AG10803 (cell line): ENCODE measurements at regions not wholly inside any gene's neighbourhood (a gene's known extent, or its start where the extent isn't known, plus 50 kb on each side); places are given as distances from the start of the nearest gene placed in this dataset.
A peak's percentile ranks its signal among the peaks of the same experiment; 100 is the strongest.
"Not testable (repeated sequence)": the region's sequence is repeated elsewhere in the genome, so short reads cannot be mapped to it uniquely, and the experiment has no call there.

Source experiments
- DNase-seq: peaks from one replicate; pipeline ENCODE4 v3.0.0; 2010; ENCODE audit warnings: low read depth
- H3K4me3 ChIP-seq: 2 replicates; pipeline ENCODE4 v1.5.1; 2011; ENCODE audit warnings: mild to moderate bottlenecking, low read length, control low read depth
- CTCF ChIP-seq: conservative IDR thresholded peaks from 2 replicates; pipeline ENCODE4 v1.5.1; 2011; ENCODE audit warnings: mild to moderate bottlenecking, low read length, control low read depth, inconsistent platforms

GRCh38 chr16:86736502-86736901 is 158.2 kb downstream of the FOXL1 start:
- no peak for DNase-seq
- TF ChIP-seq CTCF, result no peak
- H3K4me3 ChIP-seq, result no peak overlapping the region

DNA sequence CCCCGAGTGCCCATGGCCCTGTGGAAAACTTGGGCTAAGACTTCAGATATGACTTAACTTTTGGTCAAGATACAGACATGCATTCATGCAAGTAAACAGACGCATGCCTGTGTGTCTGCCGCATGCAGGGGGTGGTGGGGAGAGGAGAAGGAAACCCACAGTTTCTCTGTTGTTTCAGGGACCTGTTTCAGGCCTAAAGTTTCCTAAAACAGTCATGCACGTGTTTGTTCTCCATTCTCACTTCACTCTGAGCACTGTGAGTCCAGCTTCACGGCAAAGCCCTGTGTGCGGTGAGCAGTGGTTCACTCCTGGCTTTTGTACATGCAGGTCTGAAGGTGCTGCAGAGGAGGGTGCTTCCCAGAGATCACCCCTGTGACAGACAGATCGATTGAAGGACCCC is 158.7 kb downstream of the FOXL1 start:
- H3K4me3 ChIP-seq, result no peak overlapping the region
- DNase-seq, result no peak
- no peak for TF ChIP-seq CTCF

DNA sequence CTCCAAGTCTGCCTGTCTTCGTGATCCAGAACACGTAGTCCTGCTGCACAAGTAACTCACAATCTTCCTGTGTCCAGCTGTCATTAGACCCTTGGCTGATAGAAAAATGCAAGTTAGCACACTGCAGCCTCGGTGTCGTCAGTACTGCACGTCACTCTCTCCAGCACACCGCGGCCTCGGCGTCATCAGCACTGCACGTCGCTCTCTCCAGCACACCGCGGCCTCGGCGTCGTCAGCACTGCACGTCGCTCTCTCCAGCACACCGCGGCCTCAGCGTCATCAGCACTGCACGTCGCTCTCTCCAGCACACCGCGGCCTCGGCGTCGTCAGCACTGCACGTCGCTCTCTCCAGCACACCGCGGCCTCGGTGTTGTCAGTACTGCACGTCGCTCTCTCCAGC is 160.0 kb downstream of the FOXL1 start:
- not testable (repeated sequence) for DNase-seq, H3K4me3 ChIP-seq

GRCh38 chr16:86739178-86739577 is 160.8 kb downstream of the FOXL1 start:
- no peak overlapping the region for H3K4me3 ChIP-seq
- DNase-seq, result no peak
- no peak for TF ChIP-seq CTCF

- DNase-seq, result no peak
- no peak overlapping the region for H3K4me3 ChIP-seq
- TF ChIP-seq CTCF, result no peak
These were observed 161.5 kb downstream of the FOXL1 start for GRCh38 chr16:86739808-86740207.

GRCh38 chr16:86740298-86740697 is 161.9 kb downstream of the FOXL1 start:
- H3K4me3 ChIP-seq, result no peak overlapping the region
- no peak for DNase-seq
- no peak for TF ChIP-seq CTCF

GRCh38 chr16:86740906-86741799 is 162.8 kb downstream of the FOXL1 start:
- H3K4me3 ChIP-seq, result peak overlapping the region; percentile 54
- peak; percentile 70 for DNase-seq
- no peak for TF ChIP-seq CTCF
